ENCODE measurements at regions not wholly inside any gene's neighbourhood (a gene's known extent, or its start where the extent isn't known, plus 50 kb on each side); places are given as distances from the start of the nearest gene placed in this dataset.

GRCh38 chr3:70820397-70820796, 508.0 kb upstream of the MDFIC2 start:
- TF ChIP-seq CTCF (IDR thresholded peaks at IDR 0.05 in 4 of 5, conservative IDR thresholded peaks at IDR 0.05 in 1 of 5) = no peak
- TF ChIP-seq POLR2A (IDR thresholded peaks at IDR 0.05) = no peak

Measured in gastrocnemius medialis (tissue), 4 donors.